ENCODE measurements at regions not wholly inside any gene's neighbourhood (a gene's known extent, or its start where the extent isn't known, plus 50 kb on each side); places are given as distances from the start of the nearest gene placed in this dataset.

- TF ChIP-seq, protein P1, sequence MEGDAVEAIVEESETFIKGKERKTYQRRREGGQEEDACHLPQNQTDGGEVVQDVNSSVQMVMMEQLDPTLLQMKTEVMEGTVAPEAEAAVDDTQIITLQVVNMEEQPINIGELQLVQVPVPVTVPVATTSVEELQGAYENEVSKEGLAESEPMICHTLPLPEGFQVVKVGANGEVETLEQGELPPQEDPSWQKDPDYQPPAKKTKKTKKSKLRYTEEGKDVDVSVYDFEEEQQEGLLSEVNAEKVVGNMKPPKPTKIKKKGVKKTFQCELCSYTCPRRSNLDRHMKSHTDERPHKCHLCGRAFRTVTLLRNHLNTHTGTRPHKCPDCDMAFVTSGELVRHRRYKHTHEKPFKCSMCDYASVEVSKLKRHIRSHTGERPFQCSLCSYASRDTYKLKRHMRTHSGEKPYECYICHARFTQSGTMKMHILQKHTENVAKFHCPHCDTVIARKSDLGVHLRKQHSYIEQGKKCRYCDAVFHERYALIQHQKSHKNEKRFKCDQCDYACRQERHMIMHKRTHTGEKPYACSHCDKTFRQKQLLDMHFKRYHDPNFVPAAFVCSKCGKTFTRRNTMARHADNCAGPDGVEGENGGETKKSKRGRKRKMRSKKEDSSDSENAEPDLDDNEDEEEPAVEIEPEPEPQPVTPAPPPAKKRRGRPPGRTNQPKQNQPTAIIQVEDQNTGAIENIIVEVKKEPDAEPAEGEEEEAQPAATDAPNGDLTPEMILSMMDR (IDR thresholded peaks at IDR 0.05), result no peak
- Mint-ChIP-seq H3K36me3 (ENCODE audit: low read depth) (peaks cover 1% of the 10 kb centered on the region), H3K27ac (ENCODE audit: unreplicated experiment) (no peak overlapping the region), H3K4me1 (ENCODE audit: low read depth) (no peaks in the 10 kb centered on the region), H3K4me3 (ENCODE audit: unreplicated experiment) (no peak overlapping the region), H3K27me3 (ENCODE audit: low read depth) (peaks cover 4% of the 10 kb centered on the region), H3K9me3 (ENCODE audit: low read depth) (peaks cover 11% of the 10 kb centered on the region)
- DNase-seq (ENCODE audit: low spot score), result no peak
These were observed 232.0 kb downstream of the SNCA start for GRCh38 chr4:89604951-89605350.

GRCh38 chr4:89599026-89599425, 237.9 kb downstream of the SNCA start:
- no peak overlapping the region for H3K4me3 Mint-ChIP-seq (ENCODE audit: unreplicated experiment)
- no peak for DNase-seq (ENCODE audit: low spot score)
- H3K27me3 Mint-ChIP-seq (ENCODE audit: low read depth), result peaks cover 4% of the 10 kb centered on the region
- H3K9me3 Mint-ChIP-seq (ENCODE audit: low read depth), result peaks cover 4% of the 10 kb centered on the region
- TF ChIP-seq, protein P1 (IDR thresholded peaks at IDR 0.05), result no peak
- H3K4me1 Mint-ChIP-seq (ENCODE audit: low read depth), result no peaks in the 10 kb centered on the region
- H3K27ac Mint-ChIP-seq (ENCODE audit: unreplicated experiment), result no peak overlapping the region
- H3K36me3 Mint-ChIP-seq (ENCODE audit: low read depth), result no peaks in the 10 kb centered on the region

GRCh38 chr4:89598602-89599001, 238.4 kb downstream of the SNCA start:
- peaks cover 4% of the 10 kb centered on the region for H3K27me3 Mint-ChIP-seq (ENCODE audit: low read depth)
- DNase-seq (ENCODE audit: low spot score), result no peak

GRCh38 chr4:89595125-89595789, 241.7 kb downstream of the SNCA start:
- Mint-ChIP-seq H3K4me3 (ENCODE audit: unreplicated experiment) (no peak overlapping the region), H3K27me3 (ENCODE audit: low read depth) (no peaks in the 10 kb centered on the region), H3K9me3 (ENCODE audit: low read depth) (peaks cover 4% of the 10 kb centered on the region), H3K27ac (ENCODE audit: unreplicated experiment) (no peak overlapping the region), H3K4me1 (ENCODE audit: low read depth) (no peaks in the 10 kb centered on the region), H3K36me3 (ENCODE audit: low read depth) (no peaks in the 10 kb centered on the region)
- no peak for DNase-seq (ENCODE audit: low spot score)
- TF ChIP-seq, protein P1 (IDR thresholded peaks at IDR 0.05), result no peak

More at GRCh38 chr4:89598602-89599001, 238.4 kb downstream of the SNCA start:
- Mint-ChIP-seq H3K4me1 (ENCODE audit: low read depth) (no peaks in the 10 kb centered on the region), H3K36me3 (ENCODE audit: low read depth) (no peaks in the 10 kb centered on the region), H3K4me3 (ENCODE audit: unreplicated experiment) (no peak overlapping the region), H3K9me3 (ENCODE audit: low read depth) (peaks cover 4% of the 10 kb centered on the region), H3K27ac (ENCODE audit: unreplicated experiment) (no peak overlapping the region)
- TF ChIP-seq, protein P1 (IDR thresholded peaks at IDR 0.05), result peak; percentile 78

DNA sequence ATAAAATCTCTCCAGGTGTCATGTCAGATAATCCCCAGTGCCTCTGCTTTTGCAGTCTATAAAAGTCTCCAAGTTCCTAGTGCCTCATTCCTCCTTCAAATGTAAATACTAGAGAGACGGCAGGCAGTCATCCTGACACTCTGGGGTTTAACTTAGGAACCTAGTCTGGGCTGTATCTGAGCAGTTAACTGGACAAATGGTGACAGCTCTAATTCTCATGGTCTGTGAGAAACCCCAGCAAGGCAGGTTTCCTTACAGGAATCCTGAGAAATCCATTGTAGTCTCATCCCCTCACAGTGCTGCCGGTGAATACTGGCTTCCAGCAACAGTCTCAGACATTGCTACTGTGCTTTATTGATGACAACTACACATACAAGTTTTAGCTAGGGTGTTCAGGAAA, 246.8 kb downstream of the SNCA start:
- TF ChIP-seq, protein P1 (IDR thresholded peaks at IDR 0.05), result no peak
- Mint-ChIP-seq H3K9me3 (ENCODE audit: low read depth) (peaks cover 4% of the 10 kb centered on the region), H3K27me3 (ENCODE audit: low read depth) (peaks cover 3% of the 10 kb centered on the region), H3K36me3 (ENCODE audit: low read depth) (no peaks in the 10 kb centered on the region), H3K4me3 (ENCODE audit: unreplicated experiment) (no peak overlapping the region), H3K4me1 (ENCODE audit: low read depth) (no peaks in the 10 kb centered on the region), H3K27ac (ENCODE audit: unreplicated experiment) (no peak overlapping the region)
- DNase-seq (ENCODE audit: low spot score), result no peak
